Astrocyte (in vitro differentiated cells and primary cell): ENCODE measurements at regions not wholly inside any gene's neighbourhood (a gene's known extent, or its start where the extent isn't known, plus 50 kb on each side); places are given as distances from the start of the nearest gene placed in this dataset.

Experiments
- EZH2 ChIP-seq: IDR thresholded peaks from 2 replicates; pipeline ENCODE4 v1.6.1; 2012; ENCODE audit warnings: mild to moderate bottlenecking, low read length, inconsistent platforms; ENCODE audit not compliant: insufficient read depth
- TF ChIP-seq, protein P1 (sequence below): IDR thresholded peaks from 2 replicates; pipeline ENCODE4 v1.5.1; 2011; ENCODE audit warnings: low read depth, mild to moderate bottlenecking, inconsistent platforms, low read length, moderate library complexity; ENCODE audit not compliant: insufficient read depth

DNA sequence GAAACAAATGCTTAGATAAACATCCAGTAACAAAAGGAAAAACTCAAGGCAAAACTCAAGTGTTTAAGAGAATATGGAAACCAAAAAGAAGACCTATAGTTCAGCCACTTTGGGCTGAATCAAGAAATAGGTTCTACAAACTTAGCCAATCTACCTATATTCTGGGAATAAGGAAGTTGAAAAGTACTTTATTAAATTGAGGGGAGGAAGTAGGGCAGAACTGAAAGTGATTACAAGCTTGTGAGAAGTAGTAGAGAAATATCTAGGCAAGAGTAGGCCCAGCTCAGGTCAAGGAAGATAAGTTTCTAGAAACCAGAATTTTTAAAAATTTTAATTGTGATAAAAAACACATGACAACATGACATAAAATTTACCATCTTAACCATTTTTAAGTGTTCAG lies 384.8 kb upstream of the PCSK5 start:
- TF ChIP-seq, protein P1, sequence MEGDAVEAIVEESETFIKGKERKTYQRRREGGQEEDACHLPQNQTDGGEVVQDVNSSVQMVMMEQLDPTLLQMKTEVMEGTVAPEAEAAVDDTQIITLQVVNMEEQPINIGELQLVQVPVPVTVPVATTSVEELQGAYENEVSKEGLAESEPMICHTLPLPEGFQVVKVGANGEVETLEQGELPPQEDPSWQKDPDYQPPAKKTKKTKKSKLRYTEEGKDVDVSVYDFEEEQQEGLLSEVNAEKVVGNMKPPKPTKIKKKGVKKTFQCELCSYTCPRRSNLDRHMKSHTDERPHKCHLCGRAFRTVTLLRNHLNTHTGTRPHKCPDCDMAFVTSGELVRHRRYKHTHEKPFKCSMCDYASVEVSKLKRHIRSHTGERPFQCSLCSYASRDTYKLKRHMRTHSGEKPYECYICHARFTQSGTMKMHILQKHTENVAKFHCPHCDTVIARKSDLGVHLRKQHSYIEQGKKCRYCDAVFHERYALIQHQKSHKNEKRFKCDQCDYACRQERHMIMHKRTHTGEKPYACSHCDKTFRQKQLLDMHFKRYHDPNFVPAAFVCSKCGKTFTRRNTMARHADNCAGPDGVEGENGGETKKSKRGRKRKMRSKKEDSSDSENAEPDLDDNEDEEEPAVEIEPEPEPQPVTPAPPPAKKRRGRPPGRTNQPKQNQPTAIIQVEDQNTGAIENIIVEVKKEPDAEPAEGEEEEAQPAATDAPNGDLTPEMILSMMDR = no peak
- TF ChIP-seq EZH2 = no peak
